HG03139 (cell line): ENCODE measurements at regions not wholly inside any gene's neighbourhood (a gene's known extent, or its start where the extent isn't known, plus 50 kb on each side); places are given as distances from the start of the nearest gene placed in this dataset.
A peak's percentile ranks its signal among the peaks of the same experiment; 100 is the strongest.

Experiments used
- ATAC-seq: cut with Tn5 transposase; IDR thresholded peaks from one replicate; pipeline ENCODE4 v1.9.1; 2021; ENCODE audit not compliant: unreplicated experiment

DNA sequence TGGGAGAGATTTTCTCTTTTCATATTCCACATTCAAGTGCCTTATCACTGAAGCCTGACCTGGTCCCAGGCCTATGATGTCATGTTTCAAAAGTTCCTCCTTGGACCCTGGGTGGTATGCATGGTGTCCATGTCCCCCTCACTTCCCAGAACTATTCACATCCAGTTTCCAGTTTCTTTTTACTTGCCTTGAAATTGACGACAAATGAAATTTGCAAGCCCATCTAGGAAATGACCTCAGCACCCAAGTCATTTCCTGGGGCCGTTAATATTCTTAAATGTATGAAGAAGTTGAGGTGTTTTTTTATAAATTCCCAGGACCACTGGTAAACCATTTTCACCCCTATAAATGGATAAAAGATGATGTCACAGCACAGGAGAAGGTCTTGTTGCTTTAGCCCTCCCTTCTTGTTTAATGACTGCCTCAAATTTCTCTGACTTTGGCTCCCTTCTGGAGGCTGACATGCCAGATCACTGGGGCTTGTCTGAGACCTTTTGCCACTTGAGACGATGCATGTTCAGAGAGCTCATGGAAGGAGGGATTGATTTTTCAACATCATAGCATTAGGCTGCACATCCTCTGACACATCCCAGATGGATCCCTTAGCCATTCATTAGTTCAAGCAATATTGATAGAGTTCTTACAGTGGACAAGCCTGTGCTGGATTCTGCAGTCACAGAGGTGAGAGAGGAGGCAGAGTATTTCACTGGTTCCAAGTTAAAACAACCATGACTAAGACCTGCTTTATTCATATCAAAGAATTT lies 221.3 kb downstream of the PLPP3 start:
- no peak for ATAC-seq

DNA sequence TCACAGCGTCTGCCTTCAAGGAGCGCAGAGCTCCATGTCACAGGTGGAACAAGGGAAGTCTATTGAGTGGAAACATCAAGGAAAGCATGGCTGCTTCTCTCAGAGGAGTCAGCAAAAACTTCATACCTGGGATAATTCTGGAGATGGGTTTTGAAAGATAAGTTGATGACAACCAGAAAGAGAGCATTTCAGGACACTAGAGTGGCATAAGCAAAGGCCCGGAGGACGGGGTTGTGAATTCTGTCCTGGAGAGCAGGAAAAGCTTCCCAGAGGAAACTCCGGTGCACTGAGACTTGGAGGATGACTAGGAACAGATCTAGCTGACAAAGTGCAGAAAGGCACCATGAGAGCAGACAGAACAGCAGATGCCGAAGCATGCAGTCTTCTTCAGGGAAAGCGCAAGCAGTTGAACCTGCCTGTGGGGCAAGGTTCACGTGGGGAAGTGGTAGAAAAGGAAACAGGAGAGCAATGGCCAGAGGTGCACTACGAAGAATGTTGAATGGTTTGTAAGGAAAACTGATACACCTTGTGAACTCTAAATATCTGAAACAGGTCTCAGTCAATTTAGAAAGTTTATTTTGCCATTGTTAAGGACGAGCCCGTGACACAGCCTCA lies 222.9 kb downstream of the PLPP3 start:
- no peak for ATAC-seq

DNA sequence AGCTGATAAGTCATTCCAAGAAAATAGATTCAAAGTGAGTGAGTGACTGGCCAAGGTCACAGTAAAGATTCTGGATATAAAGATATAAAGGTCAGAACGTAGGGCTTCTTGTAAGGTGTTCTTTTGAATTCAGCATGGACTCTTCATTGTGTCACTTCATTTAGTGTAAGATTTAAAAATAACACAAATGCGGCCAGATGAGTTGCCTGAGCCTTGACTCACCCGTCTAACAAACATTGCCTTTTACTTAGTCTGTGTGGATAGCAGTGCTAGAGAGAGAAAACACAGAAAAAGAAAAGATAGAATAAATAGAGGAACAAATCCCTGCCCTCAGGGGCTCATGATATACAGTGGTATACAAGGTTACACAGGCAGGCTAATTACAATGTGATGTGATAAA lies 223.4 kb downstream of the PLPP3 start:
- no peak for ATAC-seq

DNA sequence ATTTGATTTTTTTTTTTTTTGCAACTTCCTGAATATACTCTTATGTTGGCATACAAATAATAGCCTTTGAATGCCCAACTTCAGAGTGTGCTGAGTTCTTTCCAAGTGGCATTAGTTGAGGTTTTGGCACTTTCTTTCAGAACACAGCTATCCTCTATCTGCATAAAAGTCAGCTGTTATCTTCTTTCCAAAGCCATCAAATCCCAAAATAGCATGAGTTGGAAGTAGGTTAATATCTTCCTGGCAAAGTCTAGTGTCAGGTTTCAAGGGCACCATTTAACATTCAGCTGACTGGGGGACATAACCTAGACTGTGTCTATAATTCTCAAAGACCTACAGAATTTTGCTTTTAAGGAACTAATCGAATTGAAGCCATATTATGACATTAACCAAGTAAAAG lies 223.9 kb downstream of the PLPP3 start:
- no peak for ATAC-seq

DNA sequence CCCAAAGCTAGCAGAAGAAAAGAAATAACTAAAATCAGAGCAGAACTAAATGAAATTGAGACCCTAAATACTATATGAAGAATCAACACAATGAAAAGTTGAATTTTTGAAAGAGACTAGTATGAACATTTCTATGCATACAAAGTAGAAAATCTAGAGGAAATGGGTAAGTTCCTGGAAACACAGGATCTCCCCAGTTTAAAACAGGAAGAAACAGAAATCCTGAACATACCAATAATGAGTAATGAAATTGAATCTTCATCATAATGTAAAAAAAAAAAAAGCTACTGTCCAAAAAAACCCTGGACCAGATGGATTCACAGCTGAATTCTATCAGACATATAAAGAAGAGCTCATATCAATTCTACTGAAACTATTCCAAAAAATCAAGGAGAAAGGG lies 233.5 kb downstream of the PLPP3 start:
- no peak for ATAC-seq

DNA sequence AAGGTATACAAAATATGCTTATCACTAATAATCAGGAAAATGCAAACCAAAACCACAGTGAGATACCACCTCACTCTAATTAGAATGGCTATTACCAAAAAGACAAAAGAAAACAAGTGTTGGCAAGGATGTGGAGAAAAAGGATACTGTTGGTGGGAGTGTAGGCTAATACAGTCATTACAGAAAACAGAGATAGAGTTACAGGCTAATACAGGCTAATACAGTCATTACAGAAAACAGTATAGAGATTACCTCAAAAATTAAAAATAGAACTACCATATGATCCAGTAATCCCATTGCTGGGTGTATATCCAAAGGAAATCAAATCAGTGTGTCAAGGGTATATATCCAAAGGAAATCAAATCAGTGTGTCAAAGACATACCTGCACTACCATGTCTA lies 238.4 kb downstream of the PLPP3 start:
- ATAC-seq = no peak

DNA sequence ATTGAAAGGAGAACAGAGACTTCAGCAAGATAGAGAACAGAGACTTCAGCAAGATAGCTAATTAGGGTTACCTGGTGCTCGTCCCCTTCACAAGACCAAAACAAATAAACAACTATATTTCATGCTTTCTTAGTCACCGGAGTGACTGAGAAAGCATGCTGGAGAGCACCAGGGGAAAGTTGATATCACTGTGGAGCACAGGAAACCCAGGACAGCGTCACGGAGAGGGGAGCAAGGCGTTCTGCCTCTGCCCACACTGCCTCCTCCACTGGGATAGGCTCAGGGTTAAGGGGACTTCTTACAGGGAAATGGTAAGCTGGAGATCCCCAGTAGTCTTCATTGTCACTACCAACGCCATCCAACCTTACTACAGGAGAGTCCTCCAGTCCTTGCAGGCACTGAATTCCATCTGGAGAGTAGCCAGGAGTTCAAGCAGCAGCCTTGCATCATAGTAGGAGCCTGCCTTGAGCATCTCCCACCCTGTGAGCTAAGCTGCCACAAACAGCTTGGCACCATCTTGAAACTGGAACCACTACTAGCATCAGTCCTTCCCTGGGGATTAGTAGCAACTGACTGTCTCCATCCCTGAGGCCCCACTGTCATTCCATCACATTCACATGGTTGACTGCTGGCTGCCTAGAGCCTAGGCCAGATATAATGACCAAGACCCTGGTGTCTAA lies 239.4 kb downstream of the PLPP3 start:
- ATAC-seq = no peak

DNA sequence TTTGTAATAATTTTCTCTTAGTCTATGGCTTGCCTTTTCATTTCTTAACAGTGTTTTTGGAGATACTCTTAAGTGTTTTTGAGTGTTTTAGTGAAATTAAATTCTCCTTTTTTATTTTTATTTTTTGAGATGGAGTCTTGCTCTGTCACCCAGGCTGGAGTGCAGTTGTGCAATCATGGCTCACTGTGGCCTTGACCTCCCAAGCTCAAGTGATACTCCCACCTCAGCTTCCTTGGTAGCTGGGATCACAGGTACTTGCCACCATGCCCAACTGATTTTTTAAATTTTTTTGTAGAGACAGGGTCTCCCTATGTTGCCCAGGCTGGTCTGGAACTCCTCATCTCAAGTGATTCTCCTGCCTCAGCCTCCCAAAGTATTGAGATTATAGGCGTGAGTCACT lies 240.3 kb downstream of the PLPP3 start:
- no peak for ATAC-seq

DNA sequence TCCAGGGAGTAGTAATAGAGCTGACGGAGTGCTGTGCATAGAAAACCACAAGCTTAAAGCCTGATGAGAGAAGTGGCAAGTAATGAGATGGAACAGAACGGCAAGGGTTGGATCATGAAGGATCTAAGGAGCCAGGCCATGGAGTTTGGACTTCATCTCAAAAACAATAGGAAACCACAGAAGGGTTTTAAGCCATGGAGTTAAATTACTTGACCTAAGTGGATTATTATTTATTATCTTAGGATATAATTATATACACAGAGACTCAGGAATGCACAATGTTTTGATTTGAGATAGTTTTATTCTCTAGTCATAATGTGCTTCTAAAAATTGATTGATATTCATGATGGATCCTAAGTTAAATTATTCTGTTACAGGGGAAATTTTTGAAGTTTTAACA lies 242.4 kb downstream of the PLPP3 start:
- ATAC-seq = no peak

DNA sequence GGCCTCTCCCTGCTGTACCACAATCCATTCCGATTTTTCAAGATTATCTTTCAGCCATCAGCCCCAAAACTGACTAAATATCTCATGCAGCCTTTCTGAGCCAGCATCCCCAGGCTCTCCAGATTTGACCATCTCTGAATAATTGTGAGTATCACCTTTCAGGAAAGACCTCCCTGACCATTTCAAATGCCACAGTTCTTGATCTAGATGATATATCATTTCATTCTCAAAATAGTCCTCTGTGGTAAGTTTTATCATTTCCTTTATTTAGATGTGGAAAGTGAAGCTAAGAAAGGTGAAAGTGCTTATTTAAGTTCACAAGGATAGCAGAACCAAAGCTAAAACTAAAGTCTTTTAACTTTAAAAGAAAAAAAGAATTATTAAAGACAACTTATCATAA lies 244.0 kb downstream of the PLPP3 start:
- ATAC-seq = no peak

DNA sequence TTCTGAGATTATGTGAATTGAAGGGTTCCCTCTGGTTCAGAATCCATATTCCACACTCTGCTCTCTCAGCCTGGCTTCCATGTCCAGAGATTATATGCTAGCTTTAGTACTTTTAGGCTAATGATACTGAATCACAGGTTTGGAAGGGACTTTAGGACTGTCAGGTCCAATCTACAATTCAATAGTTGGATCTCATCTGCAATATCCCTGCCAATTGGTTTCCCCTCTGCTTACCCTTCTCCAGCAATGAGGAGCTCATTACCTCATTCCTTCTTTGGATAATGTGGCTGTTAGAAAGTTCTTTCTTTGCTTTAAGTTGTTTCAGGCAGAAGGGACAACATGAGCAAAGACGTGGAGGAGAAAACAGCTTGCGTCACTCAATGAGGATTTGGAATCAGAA lies 245.3 kb downstream of the PLPP3 start:
- ATAC-seq = no peak

DNA sequence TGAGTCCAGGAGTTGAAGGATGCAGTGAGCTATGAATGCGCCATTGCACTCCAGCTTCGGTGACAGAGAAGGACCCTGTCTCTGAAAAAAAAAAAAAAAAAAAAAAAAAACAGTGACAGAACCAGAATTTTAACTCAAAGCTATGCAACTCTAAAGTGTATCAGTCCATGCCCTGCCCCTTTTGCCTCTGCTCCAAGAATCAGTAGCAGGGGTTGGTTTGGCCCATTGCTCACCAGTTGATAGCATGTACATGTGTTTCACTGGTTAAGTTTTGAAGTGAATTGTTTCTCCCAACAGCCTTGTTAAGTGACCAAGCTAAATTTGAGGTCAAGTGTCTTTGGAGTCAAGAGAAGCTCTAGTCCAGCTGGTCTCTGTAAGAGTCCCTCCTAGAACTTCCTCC lies 245.9 kb downstream of the PLPP3 start:
- no peak for ATAC-seq

DNA sequence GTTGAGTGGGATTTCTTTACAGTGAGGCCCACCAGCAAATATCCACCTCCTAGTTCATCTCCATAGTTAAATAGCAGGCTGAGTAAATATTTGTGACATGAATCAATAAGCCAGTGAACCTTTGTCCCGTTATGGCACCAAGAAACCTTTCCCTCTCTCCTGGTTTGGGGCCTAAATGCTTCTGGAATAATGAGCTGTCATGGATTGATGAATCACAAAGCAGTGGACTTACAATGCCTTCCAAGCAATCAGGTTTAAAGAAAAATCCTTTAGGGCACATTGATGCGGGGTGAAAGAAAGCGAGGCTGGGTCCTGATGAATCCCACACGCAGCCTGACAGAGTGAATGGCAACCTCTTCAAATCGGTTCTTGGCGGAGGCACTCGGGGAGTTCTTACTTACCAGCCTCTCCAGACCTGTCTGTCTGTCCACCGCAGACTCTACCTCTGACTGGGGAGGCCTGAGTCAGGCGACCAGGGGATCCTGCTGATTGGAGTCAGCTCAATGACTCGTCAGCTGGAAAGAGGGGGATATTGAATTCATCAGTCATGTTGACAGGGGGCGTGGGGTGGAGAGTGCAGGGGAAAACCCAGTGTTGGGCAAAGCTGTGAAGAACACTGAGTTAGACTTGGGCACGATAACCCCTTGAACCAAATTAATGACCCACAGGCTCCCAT lies 247.3 kb downstream of the PLPP3 start:
- no peak for ATAC-seq

DNA sequence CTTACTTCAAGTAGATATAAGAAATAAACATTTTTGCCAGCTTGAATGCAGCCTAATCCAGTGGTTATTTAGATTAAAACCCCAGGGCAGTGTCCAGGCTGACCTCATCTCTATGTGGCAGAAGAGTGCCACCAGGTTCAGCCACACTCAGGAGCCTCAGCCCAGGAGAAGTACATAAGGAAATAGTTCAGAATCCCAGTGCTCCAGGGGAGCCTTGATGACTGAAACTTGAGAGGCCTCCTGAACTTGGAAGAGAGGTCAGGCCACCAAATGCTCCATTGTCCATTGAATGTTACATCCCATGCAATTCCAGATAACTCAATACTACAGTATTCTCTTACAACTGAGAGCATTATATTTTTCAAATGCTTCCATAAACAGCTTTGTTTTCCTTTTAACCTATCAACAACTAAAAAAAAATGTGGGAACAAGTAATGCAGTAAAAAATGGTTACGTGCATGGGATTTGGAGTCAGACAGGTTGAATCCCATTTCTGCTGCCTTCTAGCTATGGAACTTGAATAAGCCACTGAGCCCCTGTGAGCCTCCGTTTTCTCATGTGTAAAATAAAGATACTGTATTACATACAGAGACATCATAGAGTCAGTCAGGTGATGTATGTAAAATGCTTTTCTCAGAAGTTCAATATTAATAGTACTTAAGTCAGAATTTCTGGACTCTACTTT lies 248.0 kb downstream of the PLPP3 start:
- ATAC-seq = no peak

DNA sequence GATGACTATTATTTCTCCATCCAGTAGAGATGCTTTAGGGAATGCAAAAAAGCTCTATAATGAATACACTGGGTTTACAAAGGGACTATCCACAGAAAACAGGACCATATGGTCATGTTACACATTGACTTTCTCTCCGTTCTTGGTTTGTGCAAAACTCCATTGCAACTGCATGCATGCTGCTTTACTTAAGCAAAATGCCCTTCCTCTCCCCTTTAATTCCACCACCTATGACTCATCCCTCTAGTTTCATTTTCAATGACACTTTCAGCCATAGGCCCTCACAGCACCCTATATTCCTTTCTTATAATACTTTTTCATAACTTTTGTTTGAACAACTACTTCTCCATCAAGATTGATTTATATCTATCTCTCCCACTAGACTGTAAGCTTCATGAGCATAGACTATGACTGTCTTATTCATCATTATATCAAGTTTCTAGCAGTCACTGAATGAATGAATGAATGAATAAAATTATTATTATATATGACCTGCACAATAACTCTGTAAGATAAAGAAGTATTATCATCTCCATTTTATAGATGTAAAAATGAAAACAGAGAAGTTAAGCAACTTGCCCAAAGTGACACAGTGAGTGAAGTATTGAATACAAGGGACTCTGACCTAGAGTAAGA lies 248.9 kb downstream of the PLPP3 start:
- ATAC-seq = peak; percentile 91

DNA sequence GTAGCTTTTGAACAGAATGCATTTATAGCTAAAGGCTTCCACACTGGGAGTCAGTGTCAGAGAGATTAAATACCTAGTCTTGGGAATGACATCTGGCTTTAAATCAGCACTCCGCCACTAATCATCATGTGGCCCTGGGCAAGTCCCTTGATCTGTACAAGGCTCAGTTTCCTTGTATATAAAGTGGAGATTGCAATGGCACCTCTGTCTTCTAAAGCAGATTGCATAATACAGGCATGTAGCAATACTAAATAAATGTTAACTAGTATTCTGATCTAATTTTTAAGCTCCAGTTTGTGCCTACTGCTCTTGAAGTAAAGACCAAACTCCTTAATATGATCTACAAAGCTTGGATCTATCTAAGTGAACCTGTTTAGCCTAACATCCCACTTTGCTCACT lies 249.4 kb downstream of the PLPP3 start:
- ATAC-seq = peak; percentile 9

DNA sequence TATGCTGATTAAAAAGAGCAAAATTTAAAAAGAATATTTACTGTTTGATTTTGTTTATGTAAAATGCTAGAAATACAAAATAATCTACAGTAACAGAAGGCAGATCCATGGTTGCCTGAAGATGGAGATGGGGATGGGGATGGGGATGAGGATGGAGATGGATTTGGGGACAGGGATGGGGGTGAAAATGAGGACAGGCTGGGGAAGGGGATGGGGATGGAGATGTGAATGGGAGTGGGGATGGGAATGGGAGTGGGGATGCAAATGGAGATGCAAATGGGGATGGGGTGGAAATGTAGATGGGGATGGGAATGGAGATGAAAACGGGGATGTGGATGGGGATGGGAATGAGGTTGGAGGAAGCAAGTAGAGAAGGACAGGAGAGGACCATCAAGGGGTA lies 252.2 kb downstream of the PLPP3 start:
- no peak for ATAC-seq

DNA sequence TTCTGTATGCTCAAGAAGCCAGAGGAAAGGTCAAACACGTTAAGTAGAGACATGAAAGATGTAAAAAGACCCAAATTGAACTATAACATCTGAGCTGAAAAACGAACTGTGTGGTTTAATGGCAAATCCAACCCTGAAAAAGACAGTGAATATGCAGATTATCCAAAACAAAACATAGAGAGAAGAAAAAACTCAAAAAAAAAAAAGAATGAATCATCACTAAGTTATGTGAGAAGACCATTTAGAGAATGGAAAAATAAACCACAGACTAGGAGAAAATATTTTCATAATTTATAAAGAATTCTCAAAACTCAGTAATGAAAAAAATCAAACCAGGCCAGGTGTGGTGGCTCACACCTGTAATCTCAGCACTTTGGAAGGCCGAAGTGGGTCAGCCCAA lies 253.3 kb downstream of the PLPP3 start:
- ATAC-seq = no peak

DNA sequence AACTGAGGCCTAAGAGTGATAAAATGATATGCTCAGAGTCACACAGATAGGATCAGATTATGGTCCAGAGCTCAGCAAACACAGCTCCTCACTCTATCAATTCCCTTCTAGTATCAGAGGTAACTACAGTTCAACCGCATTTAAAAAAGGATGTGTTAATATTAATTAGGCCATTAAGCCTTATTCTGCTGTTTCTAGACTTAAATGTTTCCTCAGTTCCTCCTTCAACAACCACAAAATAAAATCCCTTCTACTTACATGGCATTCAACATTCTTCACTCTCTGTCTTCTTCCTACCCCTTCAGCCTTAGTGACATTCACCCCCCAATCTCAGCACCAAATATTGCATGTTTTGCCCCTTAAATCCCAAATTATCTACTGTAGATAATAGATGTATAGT lies 254.9 kb downstream of the PLPP3 start:
- no peak for ATAC-seq

DNA sequence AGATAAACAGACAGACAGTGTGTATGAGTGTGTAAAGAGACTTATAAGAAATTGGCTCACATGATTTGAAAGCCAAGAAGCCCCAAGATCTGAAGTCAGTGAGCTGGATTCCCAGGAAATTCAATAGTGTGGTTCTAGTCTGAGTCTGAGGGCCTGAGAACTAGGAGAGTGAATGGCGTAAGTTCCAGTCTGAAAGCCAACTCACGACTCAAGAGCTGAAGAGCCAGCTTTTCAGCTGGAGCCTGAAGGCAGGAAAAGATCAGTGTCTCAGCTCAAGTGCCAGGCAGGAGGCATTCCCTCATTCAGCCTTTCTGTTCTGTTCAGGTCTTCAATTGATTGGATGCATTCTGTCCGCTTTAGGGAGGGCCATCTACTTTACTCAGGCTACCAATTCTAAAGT lies 257.2 kb downstream of the PLPP3 start:
- ATAC-seq = no peak

DNA sequence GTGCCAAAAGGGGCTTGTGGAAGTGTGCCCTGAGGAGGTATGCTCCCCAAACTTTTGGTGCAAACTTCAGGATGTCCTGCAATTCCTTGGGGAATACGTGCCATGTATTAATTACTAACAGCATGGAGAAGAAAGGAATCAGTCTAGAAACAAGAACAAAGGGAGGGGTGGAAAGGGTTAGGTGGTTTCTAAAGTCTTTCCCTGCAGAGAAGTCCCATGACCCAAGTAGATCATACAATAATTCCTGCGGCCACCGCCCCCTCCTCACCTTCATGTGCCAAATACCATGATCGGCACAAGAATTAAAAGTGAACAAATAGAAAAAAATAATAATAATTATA lies 258.2 kb downstream of the PLPP3 start:
- ATAC-seq = no peak
